ENCODE measurements at regions not wholly inside any gene's neighbourhood (a gene's known extent, or its start where the extent isn't known, plus 50 kb on each side); places are given as distances from the start of the nearest gene placed in this dataset.

DNA sequence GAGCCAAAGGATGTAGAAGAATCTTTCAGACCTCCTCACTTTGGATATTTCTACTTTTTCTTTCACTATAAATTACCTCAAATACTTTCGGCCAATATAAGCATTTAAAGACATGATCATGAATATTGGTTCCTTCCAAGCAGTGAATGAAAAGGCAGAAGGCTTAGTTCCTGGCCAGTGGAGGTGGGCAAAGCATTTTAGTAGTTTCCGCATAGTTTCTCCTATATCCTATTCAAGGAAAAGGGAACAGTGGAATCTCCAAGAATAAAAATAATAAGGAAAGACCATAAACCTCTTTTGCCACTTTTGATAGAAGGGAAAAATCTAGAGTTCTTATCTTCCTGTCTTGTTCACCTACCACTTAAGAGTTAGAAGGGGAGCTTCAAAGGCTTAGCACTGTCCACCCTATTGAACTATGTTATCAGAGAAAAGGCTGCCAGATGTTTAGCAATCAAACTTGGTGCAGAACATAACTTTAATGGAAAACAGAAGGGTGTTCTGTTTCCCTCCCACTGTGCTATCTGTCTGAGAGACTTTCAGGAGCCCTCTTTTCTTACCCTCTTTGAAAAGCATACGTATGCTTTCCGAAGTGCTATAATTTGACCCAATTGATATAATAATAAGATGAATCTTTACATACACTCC lies 155.6 kb upstream of the DPH6 start:
- Histone ChIP-seq H3K27ac (ENCODE audit: control insufficient read depth, insufficient read depth) (no peak overlapping the region), H3K9me3 (replicated peaks; ENCODE audit: control insufficient read depth, insufficient read depth, low read length) (no peaks in the 10 kb centered on the region), H3K79me2 (ENCODE audit: control insufficient read depth, insufficient read depth, low read length) (no peaks in the 10 kb centered on the region), H3K4me2 (ENCODE audit: control insufficient read depth, insufficient read depth) (no peak overlapping the region), H4K20me1 (ENCODE audit: control insufficient read depth, insufficient read depth) (no peaks in the 10 kb centered on the region), H3K4me1 (ENCODE audit: control insufficient read depth, insufficient read depth, low read length) (no peaks in the 10 kb centered on the region), H3K9ac (ENCODE audit: control insufficient read depth, insufficient read depth, low read length) (no peak overlapping the region), H3K4me3 (no peak overlapping the region), H3K27me3 (replicated peaks in 1 of 2; ENCODE audit: control insufficient read depth in 2 of 2, insufficient read depth in 2 of 2, low read length in 1 of 2) (no peaks in the 10 kb centered on the region), H2AFZ (ENCODE audit: control insufficient read depth, low read depth, low read length) (no peak overlapping the region), H3K36me3 (ENCODE audit: control insufficient read depth in 2 of 2, insufficient read depth in 2 of 2, low read length in 1 of 2) (no peaks in the 10 kb centered on the region)
- TF ChIP-seq IRF4 (IDR thresholded peaks at IDR 0.05; ENCODE audit: low read depth, low read length): no peak
- TF ChIP-seq, protein P1, sequence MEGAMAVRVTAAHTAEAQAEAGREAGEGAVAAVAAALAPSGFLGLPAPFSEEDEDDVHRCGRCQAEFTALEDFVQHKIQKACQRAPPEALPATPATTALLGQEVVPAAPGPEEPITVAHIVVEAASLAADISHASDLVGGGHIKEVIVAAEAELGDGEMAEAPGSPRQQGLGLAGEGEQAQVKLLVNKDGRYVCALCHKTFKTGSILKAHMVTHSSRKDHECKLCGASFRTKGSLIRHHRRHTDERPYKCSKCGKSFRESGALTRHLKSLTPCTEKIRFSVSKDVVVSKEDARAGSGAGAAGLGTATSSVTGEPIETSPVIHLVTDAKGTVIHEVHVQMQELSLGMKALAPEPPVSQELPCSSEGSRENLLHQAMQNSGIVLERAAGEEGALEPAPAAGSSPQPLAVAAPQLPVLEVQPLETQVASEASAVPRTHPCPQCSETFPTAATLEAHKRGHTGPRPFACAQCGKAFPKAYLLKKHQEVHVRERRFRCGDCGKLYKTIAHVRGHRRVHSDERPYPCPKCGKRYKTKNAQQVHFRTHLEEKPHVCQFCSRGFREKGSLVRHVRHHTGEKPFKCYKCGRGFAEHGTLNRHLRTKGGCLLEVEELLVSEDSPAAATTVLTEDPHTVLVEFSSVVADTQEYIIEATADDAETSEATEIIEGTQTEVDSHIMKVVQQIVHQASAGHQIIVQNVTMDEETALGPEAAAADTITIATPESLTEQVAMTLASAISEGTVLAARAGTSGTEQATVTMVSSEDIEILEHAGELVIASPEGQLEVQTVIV (IDR thresholded peaks at IDR 0.05; ENCODE audit: borderline replicate concordance, partially characterized antibody): no peak
- TF ChIP-seq, protein P2, sequence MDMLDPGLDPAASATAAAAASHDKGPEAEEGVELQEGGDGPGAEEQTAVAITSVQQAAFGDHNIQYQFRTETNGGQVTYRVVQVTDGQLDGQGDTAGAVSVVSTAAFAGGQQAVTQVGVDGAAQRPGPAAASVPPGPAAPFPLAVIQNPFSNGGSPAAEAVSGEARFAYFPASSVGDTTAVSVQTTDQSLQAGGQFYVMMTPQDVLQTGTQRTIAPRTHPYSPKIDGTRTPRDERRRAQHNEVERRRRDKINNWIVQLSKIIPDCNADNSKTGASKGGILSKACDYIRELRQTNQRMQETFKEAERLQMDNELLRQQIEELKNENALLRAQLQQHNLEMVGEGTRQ (IDR thresholded peaks at IDR 0.05; ENCODE audit: borderline replicate concordance, low read depth, low read length): no peak
- no peak for TF ChIP-seq SIN3A (IDR thresholded peaks at IDR 0.05; ENCODE audit: low read depth, low read length)
- TF ChIP-seq SREBF1 (IDR thresholded peaks at IDR 0.05; ENCODE audit: low read length): no peak
- FAIRE-seq (no peak), DNase-seq (ENCODE audit: low read depth, low spot score) (no peak), ATAC-seq (no peak)
- ChIA-PET POLR2A (no interaction called here), SMC1A (ENCODE audit: uncharacterized antibody, unreplicated experiment) (no interaction called here), CTCF (no interaction called here), RAD21 (ENCODE audit: unreplicated experiment) (no interaction called here)
- intact Hi-C loops (cut with micrococcal nuclease; ENCODE audit: unreplicated experiment): no loop called here
- no TSS peak for BruUV-seq (replicated peaks)
- WGBS (ENCODE audit: insufficient coverage, insufficient replicate concordance, low lambda C conversion rate, missing lambda C conversion rate): 92% methylated on average over 4 of the region's 4 CpGs
- in situ Hi-C loops (cut with MboI): no loop called here

Measured in GM12878 (cell line).